Neural progenitor cell (in vitro differentiated cells): ENCODE measurements at regions not wholly inside any gene's neighbourhood (a gene's known extent, or its start where the extent isn't known, plus 50 kb on each side); places are given as distances from the start of the nearest gene placed in this dataset.

ENCODE experiments used
- DNase-seq: peaks from one replicate; pipeline ENCODE4 v3.0.0-alpha.2; 2016; ENCODE audit warnings: low spot score
- H2AFZ ChIP-seq: fragments of 200-600 bp; sonication (generic); replicated peaks from 2 replicates; pipeline ENCODE4 v1.6.1; 2016; ENCODE audit warnings: antibody characterized with exemption
- H3F3A ChIP-seq: fragments of 200-600 bp; sonication (generic); 2 replicates; pipeline ENCODE4 v1.6.1; 2016; ENCODE audit warnings: antibody characterized with exemption, low read depth
- H3K27ac ChIP-seq: fragments of 200-600 bp; sonication (generic); 2 replicates; pipeline ENCODE4 v1.5.1; 2016; ENCODE audit warnings: mild to moderate bottlenecking
- H3K27me3 ChIP-seq: fragments of 200-600 bp; sonication (generic); 2 replicates; pipeline ENCODE4 v1.6.1; 2016; ENCODE audit warnings: mild to moderate bottlenecking, moderate library complexity
- H3K36me3 ChIP-seq: fragments of 200-600 bp; sonication (generic); 2 replicates; pipeline ENCODE4 v1.5.1; 2016
- H3K4me1 ChIP-seq: fragments of 200-600 bp; sonication (generic); 2 replicates; pipeline ENCODE4 v1.6.1; 2016; ENCODE audit warnings: mixed run types
- H3K4me2 ChIP-seq: fragments of 200-600 bp; sonication (generic); 2 replicates; pipeline ENCODE4 v1.6.1; 2016
- H3K4me3 ChIP-seq: fragments of 200-600 bp; sonication (generic); 2 replicates; pipeline ENCODE4 v1.5.1; 2016
- H3K79me2 ChIP-seq: fragments of 200-600 bp; sonication (generic); 2 replicates; pipeline ENCODE4 v1.6.1; 2016; ENCODE audit warnings: low read depth
- H3K9ac ChIP-seq: fragments of 200-600 bp; sonication (generic); 2 replicates; pipeline ENCODE4 v1.6.1; 2016
- H3K9me3 ChIP-seq: fragments of 200-600 bp; sonication (generic); 2 replicates; pipeline ENCODE4 v1.5.1; 2016; ENCODE audit warnings: low read depth
- H4K20me1 ChIP-seq: fragments of 200-600 bp; sonication (generic); 2 replicates; pipeline ENCODE4 v1.6.1; 2016; ENCODE audit warnings: low read depth
- H3K27ac Mint-ChIP-seq: 3 replicates; pipeline ENCODE4 v1.8.0; 2021; ENCODE audit warnings: mixed read lengths
- H3K27me3 Mint-ChIP-seq: 2 replicates; pipeline ENCODE4 v1.8.0; 2022; ENCODE audit warnings: low read depth, mild to moderate bottlenecking, inconsistent platforms, moderate library complexity, mixed read lengths; ENCODE audit not compliant: insufficient read depth
- H3K36me3 Mint-ChIP-seq: 3 replicates; pipeline ENCODE4 v1.8.0; 2021; ENCODE audit warnings: mixed read lengths
- H3K4me1 Mint-ChIP-seq: 3 replicates; pipeline ENCODE4 v1.8.0; 2021; ENCODE audit warnings: mixed read lengths
- H3K4me3 Mint-ChIP-seq: 3 replicates; pipeline ENCODE4 v1.8.0; 2021; ENCODE audit warnings: mild to moderate bottlenecking, moderate library complexity, mixed read lengths
- H3K9me3 Mint-ChIP-seq: 3 replicates; pipeline ENCODE4 v1.8.0; 2020; ENCODE audit warnings: mixed read lengths
- CTCF ChIP-seq: fragments of 200-600 bp; sonication (generic); IDR thresholded peaks from 2 replicates; pipeline ENCODE4 v1.5.1; 2017; ENCODE audit warnings: antibody characterized with exemption, mild to moderate bottlenecking
- EZH2 ChIP-seq: fragments of 200-600 bp; sonication (generic); IDR thresholded peaks from 2 replicates; pipeline ENCODE4 v1.6.1; 2017; ENCODE audit warnings: antibody characterized with exemption, mild to moderate bottlenecking, moderate library complexity
- EZH2phosphoT487 ChIP-seq: fragments of 200-600 bp; sonication (generic); IDR thresholded peaks from 2 replicates; pipeline ENCODE4 v1.6.1; 2017; ENCODE audit warnings: antibody characterized with exemption

GRCh38 chr13:59494151-59494550, 669.6 kb downstream of the DIAPH3 start:
- no peaks in the 10 kb centered on the region for H3K27me3 ChIP-seq
- H3K9ac ChIP-seq, result no peak overlapping the region
- Mint-ChIP-seq H3K9me3 (no peaks in the 10 kb centered on the region), H3K27me3 (peaks cover 7% of the 10 kb centered on the region), H3K27ac (no peak overlapping the region), H3K4me1 (peaks cover 26% of the 10 kb centered on the region), H3K36me3 (no peaks in the 10 kb centered on the region), H3K4me3 (no peak overlapping the region)
- H3K4me3 ChIP-seq, result no peak overlapping the region
- DNase-seq, result no peak
- no peaks in the 10 kb centered on the region for H4K20me1 ChIP-seq
- no peaks in the 10 kb centered on the region for H3K9me3 ChIP-seq
- no peak overlapping the region for H2AFZ ChIP-seq
- H3K27ac ChIP-seq, result no peak overlapping the region
- TF ChIP-seq EZH2phosphoT487 (no peak), EZH2 (no peak), CTCF (no peak)
- H3K4me2 ChIP-seq, result no peak overlapping the region
- no peaks in the 10 kb centered on the region for H3K79me2 ChIP-seq
- no peaks in the 10 kb centered on the region for H3K36me3 ChIP-seq
- H3K4me1 ChIP-seq, result peaks cover 9% of the 10 kb centered on the region
- H3F3A ChIP-seq, result no peaks in the 10 kb centered on the region

- Histone ChIP-seq H3K79me2 (no peaks in the 10 kb centered on the region), H3K9ac (no peak overlapping the region), H3K36me3 (no peaks in the 10 kb centered on the region), H3F3A (no peaks in the 10 kb centered on the region), H3K4me1 (peaks cover 9% of the 10 kb centered on the region), H3K4me2 (no peak overlapping the region), H3K4me3 (no peak overlapping the region), H2AFZ (no peak overlapping the region), H3K27me3 (no peaks in the 10 kb centered on the region), H3K9me3 (no peaks in the 10 kb centered on the region), H4K20me1 (no peaks in the 10 kb centered on the region), H3K27ac (no peak overlapping the region)
- DNase-seq, result no peak
- H3K9me3 Mint-ChIP-seq, result no peaks in the 10 kb centered on the region
- TF ChIP-seq EZH2 (no peak), CTCF (no peak), EZH2phosphoT487 (no peak)
- no peaks in the 10 kb centered on the region for H3K36me3 Mint-ChIP-seq
- peaks cover 7% of the 10 kb centered on the region for H3K27me3 Mint-ChIP-seq
- H3K4me3 Mint-ChIP-seq, result no peak overlapping the region
- no peak overlapping the region for H3K27ac Mint-ChIP-seq
- H3K4me1 Mint-ChIP-seq, result peaks cover 26% of the 10 kb centered on the region
Observed at GRCh38 chr13:59494560-59494970, 669.2 kb downstream of the DIAPH3 start.

GRCh38 chr13:59495299-59495698, 668.4 kb downstream of the DIAPH3 start:
- Histone ChIP-seq H3K4me1 (peaks cover 4% of the 10 kb centered on the region), H3K27ac (no peak overlapping the region), H3K9me3 (no peaks in the 10 kb centered on the region), H3K4me3 (no peak overlapping the region), H2AFZ (no peak overlapping the region), H4K20me1 (no peaks in the 10 kb centered on the region), H3K79me2 (no peaks in the 10 kb centered on the region), H3F3A (no peaks in the 10 kb centered on the region), H3K9ac (no peak overlapping the region), H3K4me2 (no peak overlapping the region), H3K36me3 (no peaks in the 10 kb centered on the region), H3K27me3 (no peaks in the 10 kb centered on the region)
- no peak for DNase-seq
- no peaks in the 10 kb centered on the region for H3K36me3 Mint-ChIP-seq
- TF ChIP-seq EZH2 (no peak), CTCF (no peak), EZH2phosphoT487 (no peak)
- peaks cover 7% of the 10 kb centered on the region for H3K27me3 Mint-ChIP-seq
- peaks cover 26% of the 10 kb centered on the region for H3K4me1 Mint-ChIP-seq
- no peak overlapping the region for H3K27ac Mint-ChIP-seq
- H3K9me3 Mint-ChIP-seq, result no peaks in the 10 kb centered on the region
- no peak overlapping the region for H3K4me3 Mint-ChIP-seq
